PC-3 (cell line): ENCODE measurements at regions not wholly inside any gene's neighbourhood (a gene's known extent, or its start where the extent isn't known, plus 50 kb on each side); places are given as distances from the start of the nearest gene placed in this dataset.

Experiments
- CTCF ChIP-seq: fragments of 300-600 bp; sonication (generic); conservative IDR thresholded peaks from 2 replicates; pipeline ENCODE4 v1.5.1; 2017; ENCODE audit warnings: antibody characterized with exemption, low read depth, mild to moderate bottlenecking, low read length
- EZH2phosphoT487 ChIP-seq: fragments of 300-600 bp; sonication (generic); IDR thresholded peaks from 2 replicates; pipeline ENCODE4 v1.6.1; 2018; ENCODE audit warnings: mild to moderate bottlenecking, antibody characterized with exemption, low read length, borderline replicate concordance

DNA sequence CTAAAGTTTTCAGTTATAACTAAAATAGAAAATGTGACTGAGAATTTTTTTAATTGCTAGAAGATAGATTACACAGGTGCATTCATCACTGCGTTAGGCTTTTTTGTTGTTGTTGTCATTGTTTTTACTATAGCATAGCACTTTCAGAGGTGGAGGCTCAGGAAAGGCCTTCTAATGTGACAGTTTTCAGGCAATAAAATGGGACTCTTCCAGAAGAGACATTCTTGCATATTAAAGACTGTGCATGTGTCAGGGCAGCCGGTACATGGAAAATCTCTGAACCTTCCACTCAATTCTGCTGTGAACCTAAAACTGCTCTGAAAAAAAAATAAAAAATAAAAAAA is 175.2 kb downstream of the METTL4 start:
- TF ChIP-seq EZH2phosphoT487 (no peak), CTCF (no peak)
